ENCODE measurements at regions not wholly inside any gene's neighbourhood (a gene's known extent, or its start where the extent isn't known, plus 50 kb on each side); places are given as distances from the start of the nearest gene placed in this dataset.

GRCh38 chr1:201650623-201650933 is 111.7 kb downstream of the NAV1 start:
- TF ChIP-seq POLR2A (IDR thresholded peaks at IDR 0.05; ENCODE audit: low read depth, low read length) (no peak), CTCF (IDR thresholded peaks at IDR 0.05 in 2 of 3, conservative IDR thresholded peaks at IDR 0.05 in 1 of 3; ENCODE audit: control insufficient read depth in 2 of 3, extremely low read depth in 1 of 3, insufficient read depth in 1 of 3, low read depth in 3 of 3, low read length in 3 of 3) (no peak), CBFB (IDR thresholded peaks at IDR 0.05; ENCODE audit: low read depth) (no peak), LARP7 (IDR thresholded peaks at IDR 0.05) (no peak), RCOR1 (conservative IDR thresholded peaks at IDR 0.05; ENCODE audit: low read depth, low read length) (no peak), ZBTB33 (IDR thresholded peaks at IDR 0.05) (no peak), SP1 (IDR thresholded peaks at IDR 0.05; ENCODE audit: low read depth, low read length) (no peak), FOS (IDR thresholded peaks at IDR 0.05; ENCODE audit: borderline replicate concordance, extremely low read depth, insufficient read length) (no peak)

Data from GM12878 (cell line).